HEK293T (cell line): ENCODE measurements at regions not wholly inside any gene's neighbourhood (a gene's known extent, or its start where the extent isn't known, plus 50 kb on each side); places are given as distances from the start of the nearest gene placed in this dataset.

ENCODE experiments used
- ARNT ChIP-seq: fragments of 450-650 bp; IDR thresholded peaks from 2 replicates; pipeline ENCODE4 v1.6.1; 2017; ENCODE audit warnings: mild to moderate bottlenecking
- ELF4 ChIP-seq: fragments of 450-650 bp; IDR thresholded peaks from 2 replicates; pipeline ENCODE4 v1.6.1; 2017; ENCODE audit warnings: antibody characterized with exemption
- FOXA1 ChIP-seq: fragments of 450-650 bp; IDR thresholded peaks from 2 replicates; pipeline ENCODE4 v1.6.1; 2016; ENCODE audit warnings: mild to moderate bottlenecking
- HDGF ChIP-seq: fragments of 450-650 bp; IDR thresholded peaks from 2 replicates; pipeline ENCODE4 v1.6.1; 2017; ENCODE audit warnings: antibody characterized with exemption, borderline replicate concordance
- SP1 ChIP-seq: fragments of 450-650 bp; IDR thresholded peaks from 2 replicates; pipeline ENCODE4 v1.6.1; 2017
- TARDBP ChIP-seq: fragments of 450-650 bp; IDR thresholded peaks from 2 replicates; pipeline ENCODE4 v1.6.1; 2016

GRCh38 chr20:39812116-39812515, 850.0 kb downstream of the DHX35 start:
- TF ChIP-seq SP1 (no peak), TARDBP (no peak), FOXA1 (no peak), HDGF (no peak), ELF4 (no peak), ARNT (no peak)
